ENCODE measurements at regions not wholly inside any gene's neighbourhood (a gene's known extent, or its start where the extent isn't known, plus 50 kb on each side); places are given as distances from the start of the nearest gene placed in this dataset.

DNA sequence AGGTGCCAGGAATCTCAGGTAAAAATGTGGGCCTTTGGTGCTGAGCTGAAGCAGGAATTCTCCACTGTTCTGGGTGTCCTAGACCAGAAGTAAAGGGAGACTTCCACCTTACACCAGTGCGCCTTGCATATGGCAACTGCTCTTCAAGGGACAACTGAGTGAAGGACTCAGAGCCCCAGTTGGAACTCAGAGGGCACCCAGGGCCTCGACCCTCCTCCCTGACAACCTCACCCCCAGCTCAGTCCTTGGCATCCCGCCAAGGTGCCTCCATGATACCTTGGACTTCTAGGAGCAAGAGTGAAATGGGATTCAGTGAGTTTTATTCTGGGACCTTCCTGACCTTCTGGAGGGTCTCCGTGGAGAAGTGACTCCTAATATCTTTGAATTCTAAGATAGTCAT, 140.3 kb downstream of the GPCPD1 start (continued):
- TF ChIP-seq CHD7 (IDR thresholded peaks at IDR 0.05; ENCODE audit: insufficient replicate concordance, low read length): no peak
- TF ChIP-seq EGR1 (IDR thresholded peaks at IDR 0.05; ENCODE audit: borderline replicate concordance, low read depth, low read length): no peak
- TF ChIP-seq, protein P1, sequence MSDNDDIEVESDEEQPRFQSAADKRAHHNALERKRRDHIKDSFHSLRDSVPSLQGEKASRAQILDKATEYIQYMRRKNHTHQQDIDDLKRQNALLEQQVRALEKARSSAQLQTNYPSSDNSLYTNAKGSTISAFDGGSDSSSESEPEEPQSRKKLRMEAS (IDR thresholded peaks at IDR 0.05): no peak
- no peak for TF ChIP-seq SP2 (IDR thresholded peaks at IDR 0.05; ENCODE audit: low read length)
- TF ChIP-seq CHD2 (IDR thresholded peaks at IDR 0.05; ENCODE audit: low read length): no peak
